Mesothelial cell of epicardium (in vitro differentiated cells): ENCODE measurements at regions not wholly inside any gene's neighbourhood (a gene's known extent, or its start where the extent isn't known, plus 50 kb on each side); places are given as distances from the start of the nearest gene placed in this dataset.

Experiments
- DNase-seq, 2 experiments: peaks; one replicate each; pipeline ENCODE4 v3.0.0; 2021; ENCODE audit warnings: low spot score in 2 of 2; ENCODE audit not compliant: unreplicated experiment in 2 of 2
- H3K27ac Mint-ChIP-seq: 2 replicates; pipeline ENCODE4 v1.8.0; 2021; ENCODE audit warnings: mixed read lengths
- H3K27me3 Mint-ChIP-seq: 2 replicates; pipeline ENCODE4 v1.8.0; 2021; ENCODE audit warnings: low read depth, mixed read lengths
- H3K36me3 Mint-ChIP-seq: 2 replicates; pipeline ENCODE4 v1.8.0; 2021; ENCODE audit warnings: mixed read lengths
- H3K4me1 Mint-ChIP-seq: 2 replicates; pipeline ENCODE4 v1.8.0; 2021; ENCODE audit warnings: mixed read lengths
- H3K4me3 Mint-ChIP-seq: 2 replicates; pipeline ENCODE4 v1.8.0; 2021; ENCODE audit warnings: mild to moderate bottlenecking, moderate library complexity, mixed read lengths
- H3K9me3 Mint-ChIP-seq: 2 replicates; pipeline ENCODE4 v1.8.0; 2021; ENCODE audit warnings: mixed read lengths
- CTCF ChIP-seq: fragments of 200-600 bp; sonication (generic); IDR thresholded peaks from one replicate; pipeline ENCODE4 v1.5.0; 2021; ENCODE audit warnings: antibody characterized with exemption; ENCODE audit not compliant: unreplicated experiment

DNA sequence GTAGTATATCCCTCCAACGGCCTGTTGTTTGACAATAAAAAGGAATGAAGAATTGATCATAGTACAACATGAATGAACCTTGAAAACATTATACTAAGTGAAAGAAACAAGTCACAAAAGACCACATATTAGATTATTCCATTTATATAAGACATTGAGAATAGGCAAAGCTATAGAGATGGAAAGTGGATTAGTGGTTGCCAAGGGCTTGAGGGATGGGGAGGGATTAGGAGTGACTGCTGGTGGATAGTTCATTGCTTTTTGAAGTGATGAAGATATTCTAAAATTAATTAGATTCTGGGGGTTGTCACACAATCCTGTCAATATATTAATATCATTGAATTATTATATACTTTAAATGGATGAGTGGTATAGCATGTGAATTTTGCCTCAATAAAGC, 142.5 kb upstream of the DPT start:
- no peak for TF ChIP-seq CTCF
- Mint-ChIP-seq H3K4me3 (no peak overlapping the region), H3K9me3 (peaks cover 14% of the 10 kb centered on the region), H3K36me3 (no peaks in the 10 kb centered on the region), H3K27ac (no peak overlapping the region), H3K4me1 (peaks cover 12% of the 10 kb centered on the region), H3K27me3 (no peaks in the 10 kb centered on the region)
- DNase-seq = no peak

DNA sequence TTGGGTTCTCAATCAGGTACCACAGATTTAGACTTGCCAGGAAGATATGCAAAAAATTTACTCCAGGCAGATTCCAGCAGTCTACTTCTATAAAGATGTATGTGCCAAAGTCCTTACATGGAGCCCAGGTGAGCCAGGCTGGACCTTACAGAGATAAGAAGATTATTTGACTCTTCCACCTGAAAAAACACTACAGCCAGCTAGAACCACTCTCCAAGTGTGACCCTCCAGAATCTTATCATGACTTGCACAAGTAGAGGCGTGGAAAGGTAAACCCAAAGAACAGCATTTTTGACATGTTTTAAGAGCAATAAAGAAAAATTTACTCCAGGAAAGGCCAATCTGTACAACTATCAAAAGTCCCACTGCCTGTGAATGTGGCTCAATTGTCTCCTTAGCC, 146.8 kb upstream of the DPT start:
- no peaks in the 10 kb centered on the region for H3K36me3 Mint-ChIP-seq

DNA sequence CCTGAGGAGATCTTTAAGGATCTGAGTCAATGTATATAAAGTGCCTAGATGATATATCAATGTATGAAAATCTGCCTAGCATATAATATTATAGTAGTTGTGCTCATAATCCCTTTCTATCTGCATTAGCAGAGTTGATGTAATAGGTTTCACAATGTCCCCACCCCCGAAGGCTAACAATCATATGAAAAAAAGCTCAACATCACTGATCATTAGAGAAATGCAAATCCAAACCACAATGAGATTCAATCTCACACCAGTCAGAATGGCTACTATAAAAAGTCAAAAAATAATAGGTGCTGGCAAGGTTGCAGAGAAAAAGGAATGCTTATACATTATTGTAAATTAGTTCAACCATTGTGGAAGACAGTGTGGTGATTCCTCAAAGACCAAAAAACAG, 147.8 kb upstream of the DPT start:
- no peaks in the 10 kb centered on the region for H3K9me3 Mint-ChIP-seq
- no peaks in the 10 kb centered on the region for H3K36me3 Mint-ChIP-seq
- no peak overlapping the region for H3K4me3 Mint-ChIP-seq
- no peaks in the 10 kb centered on the region for H3K27me3 Mint-ChIP-seq
- TF ChIP-seq CTCF = no peak
- DNase-seq = no peak
- peaks cover 24% of the 10 kb centered on the region for H3K4me1 Mint-ChIP-seq
- no peak overlapping the region for H3K27ac Mint-ChIP-seq

More for the DNA sequence above, 146.8 kb upstream of the DPT start:
- no peaks in the 10 kb centered on the region for H3K27me3 Mint-ChIP-seq
- peaks cover 21% of the 10 kb centered on the region for H3K4me1 Mint-ChIP-seq
- no peak for DNase-seq
- no peak overlapping the region for H3K27ac Mint-ChIP-seq
- H3K9me3 Mint-ChIP-seq = no peaks in the 10 kb centered on the region
- no peak overlapping the region for H3K4me3 Mint-ChIP-seq
- TF ChIP-seq CTCF = no peak

GRCh38 chr1:168879896-168880734, 151.1 kb upstream of the DPT start:
- Mint-ChIP-seq H3K4me3 (no peak overlapping the region), H3K36me3 (no peaks in the 10 kb centered on the region), H3K27ac (peak overlapping the region; percentile 51), H3K4me1 (peaks cover 24% of the 10 kb centered on the region), H3K27me3 (no peaks in the 10 kb centered on the region), H3K9me3 (no peaks in the 10 kb centered on the region)
- TF ChIP-seq CTCF = no peak
- DNase-seq = no peak

DNA sequence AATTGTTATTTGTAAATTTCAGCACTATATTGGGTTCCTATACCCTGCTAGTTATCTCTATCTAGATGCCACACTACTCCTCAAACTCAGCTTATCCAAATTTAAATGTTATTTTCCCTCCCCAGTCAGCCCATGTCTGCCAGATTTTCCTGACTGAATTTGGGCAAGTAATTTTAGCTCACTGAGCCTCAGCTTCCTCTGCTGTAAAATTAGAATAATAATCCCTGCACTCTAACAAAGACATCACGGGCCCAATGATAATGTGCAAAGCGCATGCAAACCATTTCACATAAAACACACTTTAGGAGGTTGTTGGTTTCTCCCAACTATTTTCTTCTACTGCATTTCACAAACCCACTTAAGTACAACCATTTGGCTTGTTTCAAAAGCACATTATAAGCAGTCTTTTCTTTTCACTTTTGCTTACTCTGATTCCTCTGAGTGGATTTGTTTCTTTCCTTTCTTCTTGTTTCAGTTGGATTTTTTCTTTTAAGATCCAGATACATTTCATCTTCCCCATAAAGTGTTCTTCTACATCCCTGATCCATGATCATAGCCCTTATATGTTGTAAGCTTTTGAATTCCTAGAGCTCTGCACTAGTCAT, 152.8 kb upstream of the DPT start:
- no peak for TF ChIP-seq CTCF
- Mint-ChIP-seq H3K4me1 (peaks cover 15% of the 10 kb centered on the region), H3K4me3 (no peak overlapping the region), H3K36me3 (no peaks in the 10 kb centered on the region), H3K27me3 (no peaks in the 10 kb centered on the region), H3K9me3 (no peaks in the 10 kb centered on the region), H3K27ac (peak overlapping the region; percentile 1)
- DNase-seq = no peak
